ENCODE measurements at regions not wholly inside any gene's neighbourhood (a gene's known extent, or its start where the extent isn't known, plus 50 kb on each side); places are given as distances from the start of the nearest gene placed in this dataset.

GRCh38 chr2:223227338-223227737 lies 175.3 kb downstream of the KCNE4 start:
- DNase-seq, result no peak

GRCh38 chr2:223228871-223229270 lies 176.9 kb downstream of the KCNE4 start:
- DNase-seq, result no peak

GRCh38 chr2:223230352-223230751 lies 178.4 kb downstream of the KCNE4 start:
- DNase-seq, result no peak

- DNase-seq, result no peak
Observed at GRCh38 chr2:223232285-223232684, 180.3 kb downstream of the KCNE4 start.

- DNase-seq, result no peak
Observed at GRCh38 chr2:223232896-223233295, 180.9 kb downstream of the KCNE4 start.

GRCh38 chr2:223235986-223236385 lies 184.0 kb downstream of the KCNE4 start:
- no peak for DNase-seq

- DNase-seq, result no peak
Observed at GRCh38 chr2:223238301-223238700, 186.3 kb downstream of the KCNE4 start.

GRCh38 chr2:223243233-223243632 lies 191.2 kb downstream of the KCNE4 start:
- DNase-seq, result no peak

- peak; percentile 40 for DNase-seq
Observed at GRCh38 chr2:223247136-223247535, 195.1 kb downstream of the KCNE4 start.

GRCh38 chr2:223251656-223252229 lies 199.8 kb downstream of the KCNE4 start:
- no peak for DNase-seq

GRCh38 chr2:223260681-223261080 lies 208.7 kb downstream of the KCNE4 start:
- no peak for DNase-seq

- DNase-seq, result no peak
Observed at GRCh38 chr2:223262946-223263345, 211.0 kb downstream of the KCNE4 start.

GRCh38 chr2:223264541-223265193 lies 212.7 kb downstream of the KCNE4 start:
- DNase-seq, result no peak

GRCh38 chr2:223267160-223267951 lies 215.4 kb downstream of the KCNE4 start:
- DNase-seq, result no peak

GRCh38 chr2:223269386-223269785 lies 217.4 kb downstream of the KCNE4 start:
- no peak for DNase-seq

- DNase-seq, result no peak
Observed at GRCh38 chr2:223270548-223270947, 218.6 kb downstream of the KCNE4 start.

- DNase-seq, result no peak
Observed at GRCh38 chr2:223273995-223274394, 222.0 kb downstream of the KCNE4 start.

GRCh38 chr2:223282221-223282620 lies 230.2 kb downstream of the KCNE4 start:
- DNase-seq, result no peak

- no peak for DNase-seq
Observed at GRCh38 chr2:223283329-223283728, 231.3 kb downstream of the KCNE4 start.

GRCh38 chr2:223283771-223284170 lies 231.8 kb downstream of the KCNE4 start:
- no peak for DNase-seq

- no peak for DNase-seq
Observed at GRCh38 chr2:223285370-223286265, 233.6 kb downstream of the KCNE4 start.

- DNase-seq, result no peak
Observed at GRCh38 chr2:223294756-223295155, 242.8 kb downstream of the KCNE4 start.

GRCh38 chr2:223297788-223298187 lies 245.8 kb downstream of the KCNE4 start:
- DNase-seq, result peak; percentile 59

Data from NCI-H1092 treated with DMSO at 0.1 percent for 48 hours (cell line).